ENCODE measurements at regions not wholly inside any gene's neighbourhood (a gene's known extent, or its start where the extent isn't known, plus 50 kb on each side); places are given as distances from the start of the nearest gene placed in this dataset.

DNA sequence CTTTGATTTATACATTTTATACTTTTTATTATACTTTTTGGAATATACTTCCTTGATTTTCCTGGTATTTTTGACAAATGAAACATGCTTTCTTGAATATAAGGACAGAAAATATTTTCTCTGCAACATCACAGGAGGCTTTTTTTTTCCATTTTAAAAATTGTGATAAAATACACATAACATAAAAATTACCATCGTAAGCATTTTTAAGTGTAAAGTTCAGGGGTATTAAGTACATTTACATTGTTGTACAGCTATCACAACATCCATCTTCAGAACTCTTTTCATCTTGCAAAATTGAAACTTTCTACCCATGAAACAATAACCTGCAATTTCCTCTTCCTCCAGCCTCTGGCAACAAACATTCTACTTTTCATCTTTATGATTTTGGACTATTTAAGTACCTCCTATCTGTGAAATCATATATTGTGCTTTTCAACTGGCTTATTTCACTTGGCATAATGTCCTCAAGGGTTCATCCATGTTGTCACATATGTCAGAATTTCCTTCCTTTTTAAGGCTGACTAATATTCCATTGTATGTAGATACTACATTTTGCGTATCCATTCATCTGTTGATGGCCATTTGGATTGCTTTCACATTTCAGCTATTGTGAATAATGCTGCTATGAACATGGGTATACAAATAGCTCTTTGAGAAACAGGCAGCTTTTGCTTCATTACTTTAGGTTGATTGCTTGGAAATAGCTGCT, 412.6 kb downstream of the RAPGEF2 start:
- no peak for DNase-seq (ENCODE audit: low spot score)
- no peak overlapping the region for H3K4me3 Mint-ChIP-seq
- H3K4me1 Mint-ChIP-seq (ENCODE audit: low read depth), result no peaks in the 10 kb centered on the region
- H3K36me3 Mint-ChIP-seq (ENCODE audit: low read depth), result no peaks in the 10 kb centered on the region
- no peak overlapping the region for H3K27ac Mint-ChIP-seq
- no peaks in the 10 kb centered on the region for H3K27me3 Mint-ChIP-seq (ENCODE audit: insufficient read depth)
- intact Hi-C loops (cut with micrococcal nuclease), result no loop called here
- H3K9me3 Mint-ChIP-seq, result no peaks in the 10 kb centered on the region

- intact Hi-C loops (cut with micrococcal nuclease), result no loop called here
- H3K9me3 Mint-ChIP-seq, result no peaks in the 10 kb centered on the region
- DNase-seq (ENCODE audit: low spot score), result no peak
- H3K4me3 Mint-ChIP-seq, result no peak overlapping the region
- H3K27me3 Mint-ChIP-seq (ENCODE audit: insufficient read depth), result no peaks in the 10 kb centered on the region
- no peaks in the 10 kb centered on the region for H3K36me3 Mint-ChIP-seq (ENCODE audit: low read depth)
- no peaks in the 10 kb centered on the region for H3K4me1 Mint-ChIP-seq (ENCODE audit: low read depth)
- no peak overlapping the region for H3K27ac Mint-ChIP-seq
Measured at GRCh38 chr4:159516556-159517140, 413.8 kb downstream of the RAPGEF2 start.

- intact Hi-C loops (cut with micrococcal nuclease), result no loop called here
- no peak for DNase-seq (ENCODE audit: low spot score)
- H3K36me3 Mint-ChIP-seq (ENCODE audit: low read depth), result no peaks in the 10 kb centered on the region
- no peak overlapping the region for H3K4me3 Mint-ChIP-seq
- no peaks in the 10 kb centered on the region for H3K4me1 Mint-ChIP-seq (ENCODE audit: low read depth)
- H3K27me3 Mint-ChIP-seq (ENCODE audit: insufficient read depth), result no peaks in the 10 kb centered on the region
- H3K27ac Mint-ChIP-seq, result no peak overlapping the region
- no peaks in the 10 kb centered on the region for H3K9me3 Mint-ChIP-seq
Measured at GRCh38 chr4:159520074-159520473, 417.2 kb downstream of the RAPGEF2 start.

- H3K27me3 Mint-ChIP-seq (ENCODE audit: insufficient read depth), result no peaks in the 10 kb centered on the region
- H3K36me3 Mint-ChIP-seq (ENCODE audit: low read depth), result no peaks in the 10 kb centered on the region
- H3K9me3 Mint-ChIP-seq, result peaks cover 3% of the 10 kb centered on the region
- H3K27ac Mint-ChIP-seq, result no peak overlapping the region
- intact Hi-C loops (cut with micrococcal nuclease), result no loop called here
- H3K4me1 Mint-ChIP-seq (ENCODE audit: low read depth), result no peaks in the 10 kb centered on the region
- DNase-seq (ENCODE audit: low spot score), result no peak
- H3K4me3 Mint-ChIP-seq, result no peak overlapping the region
Measured at GRCh38 chr4:159526172-159526571, 423.3 kb downstream of the RAPGEF2 start.

- Mint-ChIP-seq H3K36me3 (ENCODE audit: low read depth) (no peaks in the 10 kb centered on the region), H3K27me3 (ENCODE audit: insufficient read depth) (no peaks in the 10 kb centered on the region), H3K4me1 (ENCODE audit: low read depth) (no peaks in the 10 kb centered on the region), H3K4me3 (no peak overlapping the region), H3K27ac (no peak overlapping the region), H3K9me3 (peaks cover 10% of the 10 kb centered on the region)
- intact Hi-C loops (cut with micrococcal nuclease), result no loop called here
- DNase-seq (ENCODE audit: low spot score), result no peak
Measured at GRCh38 chr4:159534655-159535054, 431.8 kb downstream of the RAPGEF2 start.

DNA sequence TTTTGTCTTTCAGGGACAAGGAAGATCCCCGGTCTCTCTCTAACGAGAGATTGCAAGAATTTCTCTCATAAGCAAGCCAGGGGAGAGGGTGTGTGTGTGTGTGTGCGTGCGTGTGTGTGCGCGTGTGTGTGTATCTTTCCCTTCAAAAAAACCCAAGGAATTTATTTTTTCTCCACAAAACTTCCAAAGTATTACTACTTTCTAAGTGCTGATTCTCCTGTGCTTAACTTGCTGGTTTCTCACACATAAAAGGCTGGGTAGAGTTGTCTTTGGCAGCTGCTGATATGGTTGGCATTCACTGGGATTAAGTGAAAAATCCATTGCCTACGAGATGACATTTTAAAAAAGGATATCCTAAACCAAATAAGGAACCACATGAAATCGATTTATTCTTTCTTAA, 435.7 kb downstream of the RAPGEF2 start:
- peaks cover 5% of the 10 kb centered on the region for H3K9me3 Mint-ChIP-seq
- H3K36me3 Mint-ChIP-seq (ENCODE audit: low read depth), result no peaks in the 10 kb centered on the region
- H3K4me1 Mint-ChIP-seq (ENCODE audit: low read depth), result no peaks in the 10 kb centered on the region
- no peak overlapping the region for H3K4me3 Mint-ChIP-seq
- no peaks in the 10 kb centered on the region for H3K27me3 Mint-ChIP-seq (ENCODE audit: insufficient read depth)
- no peak for DNase-seq (ENCODE audit: low spot score)
- no peak overlapping the region for H3K27ac Mint-ChIP-seq
- intact Hi-C loops (cut with micrococcal nuclease), result no loop called here

DNA sequence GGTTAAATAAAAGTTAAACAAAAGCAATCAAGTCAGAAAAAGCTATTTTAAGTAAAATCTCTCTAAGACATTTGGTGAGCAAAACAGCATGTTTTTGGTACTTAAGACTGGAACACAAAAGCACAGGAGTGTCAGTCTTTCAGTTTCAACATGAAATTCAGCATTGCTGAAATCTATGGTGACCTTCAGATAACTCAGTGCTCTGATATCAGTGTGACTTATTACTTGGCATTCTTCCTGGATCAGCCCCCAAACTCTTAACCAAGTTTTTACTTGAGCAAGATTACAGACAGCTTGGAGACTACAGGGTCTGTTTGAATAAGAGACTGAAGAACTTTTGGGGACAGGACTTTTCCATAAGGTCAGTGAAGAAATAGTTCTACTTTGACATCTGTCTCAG, 437.2 kb downstream of the RAPGEF2 start:
- peaks cover 5% of the 10 kb centered on the region for H3K9me3 Mint-ChIP-seq
- H3K27me3 Mint-ChIP-seq (ENCODE audit: insufficient read depth), result no peaks in the 10 kb centered on the region
- H3K4me3 Mint-ChIP-seq, result no peak overlapping the region
- H3K27ac Mint-ChIP-seq, result no peak overlapping the region
- intact Hi-C loops (cut with micrococcal nuclease), result no loop called here
- H3K36me3 Mint-ChIP-seq (ENCODE audit: low read depth), result no peaks in the 10 kb centered on the region
- DNase-seq (ENCODE audit: low spot score), result no peak
- no peaks in the 10 kb centered on the region for H3K4me1 Mint-ChIP-seq (ENCODE audit: low read depth)

GRCh38 chr4:159540501-159540900, 437.6 kb downstream of the RAPGEF2 start:
- no peaks in the 10 kb centered on the region for H3K27me3 Mint-ChIP-seq (ENCODE audit: insufficient read depth)
- H3K27ac Mint-ChIP-seq, result no peak overlapping the region
- no peak for DNase-seq (ENCODE audit: low spot score)
- intact Hi-C loops (cut with micrococcal nuclease), result no loop called here
- no peak overlapping the region for H3K4me3 Mint-ChIP-seq
- no peaks in the 10 kb centered on the region for H3K36me3 Mint-ChIP-seq (ENCODE audit: low read depth)
- peaks cover 5% of the 10 kb centered on the region for H3K9me3 Mint-ChIP-seq
- no peaks in the 10 kb centered on the region for H3K4me1 Mint-ChIP-seq (ENCODE audit: low read depth)

DNA sequence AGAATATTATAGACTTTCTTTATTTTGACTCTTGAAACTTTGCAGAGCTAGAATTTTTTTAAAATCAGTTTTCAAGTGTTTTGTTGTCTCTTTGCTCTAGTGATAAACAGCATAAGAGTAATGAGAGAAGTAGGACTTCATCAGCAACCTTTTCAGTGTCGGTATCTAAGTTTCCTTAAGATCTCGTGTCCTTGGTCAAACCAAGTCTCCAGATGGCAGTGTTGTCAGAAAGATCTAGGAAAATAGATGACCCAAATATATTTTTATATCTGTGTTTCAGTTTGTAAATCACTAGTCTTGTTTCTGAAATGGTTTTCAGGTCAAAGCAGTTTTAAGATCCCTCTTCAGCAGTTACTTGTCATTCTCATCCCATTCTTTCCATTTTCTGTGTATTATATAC, 438.3 kb downstream of the RAPGEF2 start:
- peaks cover 2% of the 10 kb centered on the region for H3K9me3 Mint-ChIP-seq
- no peaks in the 10 kb centered on the region for H3K36me3 Mint-ChIP-seq (ENCODE audit: low read depth)
- no peak for DNase-seq (ENCODE audit: low spot score)
- H3K27me3 Mint-ChIP-seq (ENCODE audit: insufficient read depth), result no peaks in the 10 kb centered on the region
- H3K4me3 Mint-ChIP-seq, result no peak overlapping the region
- no peak overlapping the region for H3K27ac Mint-ChIP-seq
- H3K4me1 Mint-ChIP-seq (ENCODE audit: low read depth), result no peaks in the 10 kb centered on the region
- intact Hi-C loops (cut with micrococcal nuclease), result no loop called here

DNA sequence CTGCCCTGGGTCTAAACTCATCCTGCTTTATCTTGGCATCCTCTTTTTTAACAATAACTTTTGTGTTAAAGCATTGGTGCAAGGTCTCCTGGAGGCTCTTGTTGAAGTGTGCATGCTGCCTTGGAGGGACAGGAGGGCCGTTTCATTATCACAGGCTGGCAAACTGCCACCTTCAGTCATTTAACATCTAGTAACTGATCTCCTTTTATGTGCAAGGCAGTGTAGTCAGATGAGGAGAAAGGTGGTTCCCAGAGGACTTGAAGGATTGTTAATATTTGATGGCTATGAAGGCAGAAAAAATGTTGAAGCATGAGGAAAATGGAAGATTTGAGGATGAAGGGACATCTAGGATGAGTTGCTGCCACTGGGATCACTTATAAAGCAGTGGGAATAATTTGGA, 439.4 kb downstream of the RAPGEF2 start:
- no peak for DNase-seq (ENCODE audit: low spot score)
- Mint-ChIP-seq H3K9me3 (no peaks in the 10 kb centered on the region), H3K27me3 (ENCODE audit: insufficient read depth) (no peaks in the 10 kb centered on the region), H3K4me1 (ENCODE audit: low read depth) (no peaks in the 10 kb centered on the region), H3K4me3 (no peak overlapping the region), H3K36me3 (ENCODE audit: low read depth) (no peaks in the 10 kb centered on the region), H3K27ac (no peak overlapping the region)
- intact Hi-C loops (cut with micrococcal nuclease), result no loop called here

DNA sequence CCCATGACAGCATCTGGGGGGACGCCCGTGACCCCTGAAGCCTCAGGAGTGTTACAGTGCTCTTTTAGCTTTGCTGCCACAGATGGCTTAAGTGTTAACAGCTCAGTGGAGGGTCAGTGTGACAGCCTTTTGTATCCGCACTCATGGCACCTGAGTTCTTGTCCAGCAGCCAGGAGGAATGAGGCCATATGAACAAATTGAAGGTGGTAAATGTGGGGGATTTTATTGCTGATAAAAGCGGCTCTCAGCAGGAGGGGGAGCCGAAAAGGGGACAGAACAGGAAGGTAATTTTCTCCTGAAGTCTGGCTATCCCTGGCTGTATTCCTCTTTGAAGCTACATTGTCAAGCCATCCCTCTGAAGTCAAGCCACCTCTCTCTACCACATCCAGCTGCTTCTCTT, 441.0 kb downstream of the RAPGEF2 start:
- DNase-seq (ENCODE audit: low spot score), result no peak
- no peak overlapping the region for H3K4me3 Mint-ChIP-seq
- intact Hi-C loops (cut with micrococcal nuclease), result no loop called here

GRCh38 chr4:159545556-159545955, 442.7 kb downstream of the RAPGEF2 start:
- intact Hi-C loops (cut with micrococcal nuclease), result no loop called here
- DNase-seq (ENCODE audit: low spot score), result no peak
- Mint-ChIP-seq H3K9me3 (no peaks in the 10 kb centered on the region), H3K27ac (no peak overlapping the region), H3K36me3 (ENCODE audit: low read depth) (no peaks in the 10 kb centered on the region), H3K4me1 (ENCODE audit: low read depth) (no peaks in the 10 kb centered on the region), H3K27me3 (ENCODE audit: insufficient read depth) (no peaks in the 10 kb centered on the region), H3K4me3 (no peak overlapping the region)

More for the DNA sequence above, 441.0 kb downstream of the RAPGEF2 start:
- Mint-ChIP-seq H3K36me3 (ENCODE audit: low read depth) (no peaks in the 10 kb centered on the region), H3K4me1 (ENCODE audit: low read depth) (no peaks in the 10 kb centered on the region), H3K27ac (no peak overlapping the region), H3K9me3 (no peaks in the 10 kb centered on the region), H3K27me3 (ENCODE audit: insufficient read depth) (no peaks in the 10 kb centered on the region)

DNA sequence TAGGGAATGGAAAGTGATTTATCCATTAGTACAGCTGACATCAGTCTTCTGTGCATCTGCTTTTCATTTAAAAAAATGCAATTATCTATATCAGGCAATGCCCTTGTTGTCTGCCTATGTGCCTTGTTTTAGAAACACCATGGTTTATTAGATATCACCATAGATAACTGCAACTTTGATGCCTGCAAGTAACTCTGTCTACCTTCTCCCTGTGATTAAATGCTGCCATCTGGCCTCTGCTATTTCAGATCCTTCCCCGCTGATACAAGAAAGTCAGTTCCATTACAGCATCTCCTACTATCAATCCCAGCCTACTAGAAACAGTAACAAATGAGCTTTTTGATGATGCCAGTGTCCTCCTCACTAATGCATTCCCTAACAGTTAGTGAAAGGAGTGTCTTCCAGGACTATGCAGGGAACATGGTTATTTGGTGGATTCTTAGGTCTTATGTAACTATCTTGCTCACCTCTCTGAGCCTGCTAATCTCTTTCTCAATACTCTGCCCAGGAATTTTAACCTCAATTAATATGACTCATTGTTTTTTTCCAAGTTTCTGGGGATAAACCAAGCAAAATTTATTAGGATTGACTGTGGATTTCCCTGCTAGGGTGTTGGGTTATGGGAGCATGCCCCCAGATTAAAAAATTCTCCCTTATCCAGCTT, 444.9 kb downstream of the RAPGEF2 start:
- no peaks in the 10 kb centered on the region for H3K36me3 Mint-ChIP-seq (ENCODE audit: low read depth)
- H3K4me3 Mint-ChIP-seq, result no peak overlapping the region
- H3K9me3 Mint-ChIP-seq, result no peaks in the 10 kb centered on the region
- no peaks in the 10 kb centered on the region for H3K4me1 Mint-ChIP-seq (ENCODE audit: low read depth)
- no peaks in the 10 kb centered on the region for H3K27me3 Mint-ChIP-seq (ENCODE audit: insufficient read depth)
- intact Hi-C loops (cut with micrococcal nuclease), result no loop called here
- DNase-seq (ENCODE audit: low spot score), result no peak
- H3K27ac Mint-ChIP-seq, result no peak overlapping the region

Data from activated T-helper 1 cell treated with anti-CD3 and anti-CD28 coated beads, Interleukin-12 subunit alpha, Interleukin-12 subunit beta, Interleukin-2, Interleukin-4 antibody, amounts not matched to agents 30 ng/mL and 10 ng/mL and 1 ng/mL, durations not matched to agents 14 hours and 24 hours and 36 hours (primary cell).